SU-DHL-6 (cell line): ENCODE measurements at regions not wholly inside any gene's neighbourhood (a gene's known extent, or its start where the extent isn't known, plus 50 kb on each side); places are given as distances from the start of the nearest gene placed in this dataset.

ENCODE experiments used
- H2AFZ ChIP-seq: fragments of 200-600 bp; sonication (generic); 2 replicates; pipeline ENCODE4 v1.6.1; 2014; ENCODE audit warnings: low read depth, mild to moderate bottlenecking, moderate library complexity, mixed read lengths, antibody characterized with exemption, low read length; ENCODE audit not compliant: severe bottlenecking
- H3F3A ChIP-seq: fragments of 200-600 bp; shearing (Covaris generic); 2 replicates; pipeline ENCODE4 v1.6.0; 2016; ENCODE audit warnings: antibody characterized with exemption, mild to moderate bottlenecking; ENCODE audit not compliant: insufficient read depth
- H3K27ac ChIP-seq: fragments of 200-600 bp; sonication (generic); 2 replicates; pipeline ENCODE4 v1.5.1; 2016; ENCODE audit warnings: low read depth, mild to moderate bottlenecking, low read length, moderate library complexity, mixed read lengths
- H3K27me3 ChIP-seq: fragments of 200-600 bp; sonication (generic), shearing (Covaris generic); 2 replicates; pipeline ENCODE4 v1.6.0; 2014; ENCODE audit warnings: mild to moderate bottlenecking, low read length
- H3K36me3 ChIP-seq: fragments of 200-600 bp; sonication (generic); 2 replicates; pipeline ENCODE4 v1.6.1; 2014; ENCODE audit warnings: mild to moderate bottlenecking, low read length, mixed read lengths
- H3K4me2 ChIP-seq: fragments of 300-600, 200-600 bp; shearing (Covaris generic), sonication (generic); 2 replicates; pipeline ENCODE4 v1.6.0; 2014; ENCODE audit warnings: low read length, low read depth, mild to moderate bottlenecking; ENCODE audit not compliant: poor library complexity, severe bottlenecking
- H3K4me3 ChIP-seq: fragments of 200-600 bp; sonication (generic); 2 replicates; pipeline ENCODE4 v1.5.1; 2014; ENCODE audit warnings: antibody characterized with exemption, low read length, mild to moderate bottlenecking, mixed read lengths; ENCODE audit not compliant: insufficient read depth, poor library complexity, severe bottlenecking
- H3K79me2 ChIP-seq: fragments of 200-600 bp; sonication (generic); 2 replicates; pipeline ENCODE4 v1.6.1; 2014; ENCODE audit warnings: mild to moderate bottlenecking, low read length, moderate library complexity; ENCODE audit not compliant: insufficient read depth
- H3K9ac ChIP-seq: fragments of 200-600 bp; sonication (generic); 2 replicates; pipeline ENCODE4 v1.7.0; 2014; ENCODE audit warnings: mild to moderate bottlenecking, low read length
- H3K9me2 ChIP-seq: fragments of 200-600 bp; sonication (generic); replicated peaks from 2 replicates; pipeline ENCODE4 v1.6.1; 2014; ENCODE audit warnings: low read length; ENCODE audit not compliant: insufficient read depth
- H3K9me3 ChIP-seq: fragments of 200-600 bp; sonication (generic); 2 replicates; pipeline ENCODE4 v1.6.1; 2014; ENCODE audit warnings: low read length, mixed read lengths; ENCODE audit not compliant: insufficient read depth
- H4K20me1 ChIP-seq: fragments of 200-600 bp; sonication (generic); 2 replicates; pipeline ENCODE4 v1.6.1; 2014; ENCODE audit warnings: low read depth, mild to moderate bottlenecking, antibody characterized with exemption, low read length, moderate library complexity, mixed read lengths
- EZH2phosphoT487 ChIP-seq: fragments of 200-600 bp; sonication (generic), shearing (Covaris generic); conservative IDR thresholded peaks from 2 replicates; pipeline ENCODE4 v1.6.1; 2018; ENCODE audit warnings: mild to moderate bottlenecking, antibody characterized with exemption, low read length, moderate library complexity, mixed read lengths
- TF ChIP-seq, protein P1 (sequence below): fragments of 200-600 bp; sonication (generic); IDR thresholded peaks from one replicate; pipeline ENCODE4 v1.5.1; 2017; ENCODE audit warnings: antibody characterized with exemption, mild to moderate bottlenecking, low read length, moderate library complexity; ENCODE audit not compliant: insufficient read depth, poor library complexity, severe bottlenecking

DNA sequence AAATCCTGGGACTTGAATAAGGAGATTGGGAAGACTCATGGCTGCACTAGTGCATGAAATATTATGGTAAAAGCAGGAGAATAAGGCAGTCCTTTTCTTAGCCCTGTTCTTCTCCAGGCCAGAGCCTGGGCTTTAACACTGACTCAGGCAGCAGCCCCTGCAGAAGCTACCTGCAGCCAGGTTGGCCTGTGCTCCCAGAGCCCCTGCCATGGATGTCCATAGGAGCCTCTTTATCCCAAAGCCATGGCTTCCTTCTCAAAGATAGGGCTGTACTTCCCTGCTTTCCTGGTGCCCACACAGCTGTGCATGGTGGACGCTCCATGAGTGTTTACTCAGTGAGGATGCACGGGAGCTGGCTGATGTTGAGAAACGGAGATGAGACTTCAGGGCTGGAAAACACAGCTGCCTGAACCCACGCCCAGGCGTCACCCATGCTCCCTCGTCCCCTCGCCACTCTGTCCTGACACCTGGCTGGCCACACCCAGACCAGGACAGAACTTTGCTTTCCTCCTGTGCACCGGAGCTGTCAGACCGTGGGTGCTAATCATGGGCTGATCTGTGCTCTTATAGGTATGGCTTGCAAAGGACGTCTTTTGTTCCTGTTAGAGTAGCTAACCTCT is 135.5 kb downstream of the GLI2 start:
- no peaks in the 10 kb centered on the region for H3K9me2 ChIP-seq
- H3K9me3 ChIP-seq, result no peaks in the 10 kb centered on the region
- H3K4me2 ChIP-seq, result no peak overlapping the region
- H3K4me3 ChIP-seq, result no peak overlapping the region
- H3K27me3 ChIP-seq, result no peaks in the 10 kb centered on the region
- TF ChIP-seq, protein P1, sequence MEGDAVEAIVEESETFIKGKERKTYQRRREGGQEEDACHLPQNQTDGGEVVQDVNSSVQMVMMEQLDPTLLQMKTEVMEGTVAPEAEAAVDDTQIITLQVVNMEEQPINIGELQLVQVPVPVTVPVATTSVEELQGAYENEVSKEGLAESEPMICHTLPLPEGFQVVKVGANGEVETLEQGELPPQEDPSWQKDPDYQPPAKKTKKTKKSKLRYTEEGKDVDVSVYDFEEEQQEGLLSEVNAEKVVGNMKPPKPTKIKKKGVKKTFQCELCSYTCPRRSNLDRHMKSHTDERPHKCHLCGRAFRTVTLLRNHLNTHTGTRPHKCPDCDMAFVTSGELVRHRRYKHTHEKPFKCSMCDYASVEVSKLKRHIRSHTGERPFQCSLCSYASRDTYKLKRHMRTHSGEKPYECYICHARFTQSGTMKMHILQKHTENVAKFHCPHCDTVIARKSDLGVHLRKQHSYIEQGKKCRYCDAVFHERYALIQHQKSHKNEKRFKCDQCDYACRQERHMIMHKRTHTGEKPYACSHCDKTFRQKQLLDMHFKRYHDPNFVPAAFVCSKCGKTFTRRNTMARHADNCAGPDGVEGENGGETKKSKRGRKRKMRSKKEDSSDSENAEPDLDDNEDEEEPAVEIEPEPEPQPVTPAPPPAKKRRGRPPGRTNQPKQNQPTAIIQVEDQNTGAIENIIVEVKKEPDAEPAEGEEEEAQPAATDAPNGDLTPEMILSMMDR, result no peak
- TF ChIP-seq EZH2phosphoT487, result no peak
- H3K79me2 ChIP-seq, result no peaks in the 10 kb centered on the region
- no peak overlapping the region for H2AFZ ChIP-seq
- H3F3A ChIP-seq, result no peaks in the 10 kb centered on the region
- H3K27ac ChIP-seq, result no peak overlapping the region
- no peaks in the 10 kb centered on the region for H4K20me1 ChIP-seq
- H3K36me3 ChIP-seq, result no peaks in the 10 kb centered on the region
- H3K9ac ChIP-seq, result no peak overlapping the region

DNA sequence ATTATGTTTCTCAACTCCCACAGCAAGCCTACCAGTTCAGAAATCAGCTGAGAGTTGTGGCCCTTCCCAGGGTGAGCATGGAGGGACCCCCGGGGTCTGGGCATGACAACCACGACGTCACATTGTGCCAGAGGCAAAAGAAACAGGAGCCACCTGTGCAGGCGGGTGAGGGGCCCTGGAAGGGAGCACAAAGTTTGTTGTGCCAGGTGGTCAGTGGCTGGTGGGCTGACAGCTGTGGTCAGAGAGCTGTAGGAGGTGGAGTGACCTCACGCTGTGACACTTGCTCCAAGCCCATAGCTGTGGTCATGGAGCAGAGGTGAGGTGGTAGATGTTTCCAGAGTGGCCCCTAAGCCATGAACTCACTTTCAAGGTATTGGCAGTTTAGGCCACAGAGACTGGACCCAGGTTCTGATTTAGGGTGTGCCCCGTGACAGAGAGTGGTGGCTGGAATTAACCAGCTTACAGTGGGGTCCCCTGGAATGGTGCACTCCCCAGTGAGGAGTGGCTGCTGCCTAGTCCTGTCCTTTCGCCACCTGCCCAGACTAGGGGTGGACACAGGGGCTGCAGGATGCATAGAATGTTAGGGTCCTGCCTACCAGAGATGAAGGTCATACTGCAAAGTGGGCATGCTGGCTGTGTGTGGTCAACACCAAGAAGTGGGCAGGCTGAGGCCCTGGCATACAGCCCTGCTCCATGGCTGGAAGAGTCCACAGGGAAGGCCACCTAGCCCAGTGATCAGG is 136.4 kb downstream of the GLI2 start:
- no peaks in the 10 kb centered on the region for H3K9me2 ChIP-seq
- no peaks in the 10 kb centered on the region for H3K9me3 ChIP-seq
- H3K27me3 ChIP-seq, result no peaks in the 10 kb centered on the region
- no peak overlapping the region for H3K4me3 ChIP-seq
- H3K4me2 ChIP-seq, result no peak overlapping the region
- H4K20me1 ChIP-seq, result no peaks in the 10 kb centered on the region
- H3K79me2 ChIP-seq, result no peaks in the 10 kb centered on the region
- H3K9ac ChIP-seq, result no peak overlapping the region
- TF ChIP-seq, protein P1, result no peak
- no peak for TF ChIP-seq EZH2phosphoT487
- no peak overlapping the region for H2AFZ ChIP-seq
- H3K36me3 ChIP-seq, result no peaks in the 10 kb centered on the region
- H3F3A ChIP-seq, result no peaks in the 10 kb centered on the region
- H3K27ac ChIP-seq, result no peak overlapping the region

GRCh38 chr2:120873958-120874887 is 138.6 kb downstream of the GLI2 start:
- Histone ChIP-seq H3K4me2 (no peak overlapping the region), H3K9ac (no peak overlapping the region), H3K27ac (no peak overlapping the region), H3K36me3 (no peaks in the 10 kb centered on the region), H3F3A (no peaks in the 10 kb centered on the region), H2AFZ (no peak overlapping the region), H3K4me3 (no peak overlapping the region), H3K9me3 (no peaks in the 10 kb centered on the region), H4K20me1 (no peaks in the 10 kb centered on the region), H3K27me3 (no peaks in the 10 kb centered on the region), H3K9me2 (no peaks in the 10 kb centered on the region), H3K79me2 (no peaks in the 10 kb centered on the region)
- TF ChIP-seq, protein P1, result no peak
- no peak for TF ChIP-seq EZH2phosphoT487
